ENCODE measurements at regions not wholly inside any gene's neighbourhood (a gene's known extent, or its start where the extent isn't known, plus 50 kb on each side); places are given as distances from the start of the nearest gene placed in this dataset.
"Not testable (repeated sequence)": the region's sequence is repeated elsewhere in the genome, so short reads cannot be mapped to it uniquely, and the experiment has no call there.

GRCh38 chr1:199836430-199836829, 191.1 kb upstream of the NR5A2 start:
- no peak for DNase-seq

- DNase-seq, result no peak
These were observed 190.2 kb upstream of the NR5A2 start for GRCh38 chr1:199837321-199837720.

- not testable (repeated sequence) for DNase-seq
These were observed 187.9 kb upstream of the NR5A2 start for GRCh38 chr1:199839608-199840007.

GRCh38 chr1:199843096-199843495, 184.4 kb upstream of the NR5A2 start:
- not testable (repeated sequence) for DNase-seq

- no peak for DNase-seq
These were observed 183.6 kb upstream of the NR5A2 start for GRCh38 chr1:199843861-199844260.

- DNase-seq, result no peak
These were observed 180.5 kb upstream of the NR5A2 start for GRCh38 chr1:199847021-199847420.

GRCh38 chr1:199851439-199852140, 175.9 kb upstream of the NR5A2 start:
- no peak for DNase-seq

- DNase-seq, result no peak
These were observed 172.7 kb upstream of the NR5A2 start for GRCh38 chr1:199854686-199855321.

GRCh38 chr1:199855580-199855979, 171.9 kb upstream of the NR5A2 start:
- DNase-seq, result no peak

GRCh38 chr1:199856216-199856780, 171.2 kb upstream of the NR5A2 start:
- no peak for DNase-seq

GRCh38 chr1:199857108-199857507, 170.4 kb upstream of the NR5A2 start:
- no peak for DNase-seq

- DNase-seq, result no peak
These were observed 170.0 kb upstream of the NR5A2 start for GRCh38 chr1:199857516-199857915.

- no peak for DNase-seq
These were observed 169.3 kb upstream of the NR5A2 start for GRCh38 chr1:199858171-199858570.

- DNase-seq, result no peak
These were observed 168.7 kb upstream of the NR5A2 start for GRCh38 chr1:199858856-199859255.

GRCh38 chr1:199859491-199859933, 168.0 kb upstream of the NR5A2 start:
- no peak for DNase-seq

- no peak for DNase-seq
These were observed 166.3 kb upstream of the NR5A2 start for GRCh38 chr1:199861020-199861795.

GRCh38 chr1:199862047-199862446, 165.5 kb upstream of the NR5A2 start:
- DNase-seq, result no peak

- DNase-seq, result no peak
These were observed 161.3 kb upstream of the NR5A2 start for GRCh38 chr1:199866210-199866617.

- DNase-seq, result no peak
These were observed 159.9 kb upstream of the NR5A2 start for GRCh38 chr1:199867601-199868000.

GRCh38 chr1:199868777-199869176, 158.7 kb upstream of the NR5A2 start:
- no peak for DNase-seq

GRCh38 chr1:199875337-199875736, 152.2 kb upstream of the NR5A2 start:
- DNase-seq, result no peak

- DNase-seq, result no peak
These were observed 151.7 kb upstream of the NR5A2 start for GRCh38 chr1:199875856-199876255.
